DOHH2 (cell line): ENCODE measurements at regions not wholly inside any gene's neighbourhood (a gene's known extent, or its start where the extent isn't known, plus 50 kb on each side); places are given as distances from the start of the nearest gene placed in this dataset.

Experiments
- CTCF ChIP-seq: fragments of 200-600 bp; sonication (generic); IDR thresholded peaks from one replicate; pipeline ENCODE4 v1.5.1; 2014; ENCODE audit warnings: antibody characterized with exemption, mild to moderate bottlenecking, low read depth, low read length; ENCODE audit not compliant: poor library complexity, severe bottlenecking
- EZH2phosphoT487 ChIP-seq: fragments of 200-600 bp; sonication (generic); IDR thresholded peaks from 2 replicates; pipeline ENCODE4 v1.6.1; 2017; ENCODE audit warnings: borderline replicate concordance, mild to moderate bottlenecking, antibody characterized with exemption, low read length, moderate library complexity, mixed read lengths

GRCh38 chr21:22346576-22346975 lies 1348.4 kb downstream of the NCAM2 start:
- TF ChIP-seq CTCF (no peak), EZH2phosphoT487 (no peak)
